Colonic mucosa (tissue), 4 donors: ENCODE measurements at regions not wholly inside any gene's neighbourhood (a gene's known extent, or its start where the extent isn't known, plus 50 kb on each side); places are given as distances from the start of the nearest gene placed in this dataset.

ENCODE experiments used
- DNase-seq: peaks from one replicate; pipeline ENCODE4 v3.0.0-alpha.2; 2020
- H3K27ac ChIP-seq: fragments of 200-600 bp; one replicate; pipeline ENCODE4 v1.8.0; 2021
- H3K27me3 ChIP-seq: fragments of 200-600 bp; one replicate; pipeline ENCODE4 v1.8.0; 2021
- H3K36me3 ChIP-seq: fragments of 200-600 bp; one replicate; pipeline ENCODE4 v1.8.0; 2021
- H3K4me1 ChIP-seq: fragments of 200-600 bp; one replicate; pipeline ENCODE4 v1.8.0; 2021; ENCODE audit warnings: mild to moderate bottlenecking
- H3K4me3 ChIP-seq: fragments of 200-600 bp; one replicate; pipeline ENCODE4 v1.8.0; 2021
- H3K9ac ChIP-seq, 2 donors: one replicate each; pipeline ENCODE4 v1.7.0; 2013; ENCODE audit warnings: control low read depth in 2 of 2, low read depth in 2 of 2, low read length in 2 of 2
- H3K9me3 ChIP-seq: fragments of 200-600 bp; one replicate; pipeline ENCODE4 v1.8.0; 2021
- CTCF ChIP-seq: fragments of 200-600 bp; IDR thresholded peaks from one replicate; pipeline ENCODE4 v1.8.0; 2022; ENCODE audit warnings: antibody characterized with exemption, mild to moderate bottlenecking
- intact Hi-C: fragments of 100-400 bp; cut with DNase I; formaldehyde crosslinking; loops from one replicate; pipeline ENCODE4 v1.14.1; 2022
- donor health status: healthy.
- donor health status: DM: no; HTN: no; CAD: no.
- donor health status: DM: no; HTN: no; CAD: no.

- no peaks in the 10 kb centered on the region for H3K4me1 ChIP-seq
- no peaks in the 10 kb centered on the region for H3K9me3 ChIP-seq
- H3K36me3 ChIP-seq, result no peaks in the 10 kb centered on the region
- H3K27me3 ChIP-seq, result no peaks in the 10 kb centered on the region
- intact Hi-C loops, result no loop called here
- H3K9ac ChIP-seq, result no peak overlapping the region
- DNase-seq, result no peak
- H3K27ac ChIP-seq, result no peak overlapping the region
- H3K4me3 ChIP-seq, result no peak overlapping the region
- TF ChIP-seq CTCF, result no peak
Observed at GRCh38 chr18:39435996-39436395, 1870.4 kb upstream of the CELF4 start.

GRCh38 chr18:39435209-39435608, 1869.6 kb upstream of the CELF4 start:
- no peak overlapping the region for H3K9ac ChIP-seq
- DNase-seq, result no peak
- no peaks in the 10 kb centered on the region for H3K4me1 ChIP-seq
- TF ChIP-seq CTCF, result no peak
- H3K4me3 ChIP-seq, result no peak overlapping the region
- no peaks in the 10 kb centered on the region for H3K36me3 ChIP-seq
- no peak overlapping the region for H3K27ac ChIP-seq
- intact Hi-C loops, result no loop called here
- no peaks in the 10 kb centered on the region for H3K27me3 ChIP-seq
- no peaks in the 10 kb centered on the region for H3K9me3 ChIP-seq

- no peak for DNase-seq
- no peak overlapping the region for H3K4me3 ChIP-seq
- H3K27ac ChIP-seq, result no peak overlapping the region
- TF ChIP-seq CTCF, result no peak
- intact Hi-C loops, result no loop called here
- H3K9ac ChIP-seq, result no peak overlapping the region
- H3K36me3 ChIP-seq, result no peaks in the 10 kb centered on the region
- H3K9me3 ChIP-seq, result no peaks in the 10 kb centered on the region
- H3K27me3 ChIP-seq, result no peaks in the 10 kb centered on the region
- no peaks in the 10 kb centered on the region for H3K4me1 ChIP-seq
Observed at GRCh38 chr18:39434223-39434920, 1868.8 kb upstream of the CELF4 start.

GRCh38 chr18:39425172-39425850, 1859.7 kb upstream of the CELF4 start:
- Histone ChIP-seq H3K36me3 (no peaks in the 10 kb centered on the region), H3K27ac (no peak overlapping the region), H3K27me3 (no peaks in the 10 kb centered on the region), H3K4me3 (no peak overlapping the region), H3K4me1 (no peaks in the 10 kb centered on the region), H3K9me3 (no peaks in the 10 kb centered on the region), H3K9ac (no peak overlapping the region)
- intact Hi-C loops, result no loop called here
- no peak for DNase-seq
- TF ChIP-seq CTCF, result no peak

GRCh38 chr18:39424261-39424660, 1858.7 kb upstream of the CELF4 start:
- no peak for DNase-seq
- Histone ChIP-seq H3K27ac (no peak overlapping the region), H3K36me3 (no peaks in the 10 kb centered on the region), H3K4me3 (no peak overlapping the region), H3K9me3 (no peaks in the 10 kb centered on the region), H3K4me1 (no peaks in the 10 kb centered on the region), H3K27me3 (no peaks in the 10 kb centered on the region), H3K9ac (no peak overlapping the region)
- intact Hi-C loops, result no loop called here
- TF ChIP-seq CTCF, result no peak
